NCI-H1105 (cell line): ENCODE measurements at regions not wholly inside any gene's neighbourhood (a gene's known extent, or its start where the extent isn't known, plus 50 kb on each side); places are given as distances from the start of the nearest gene placed in this dataset.

ENCODE experiments used
- DNase-seq: peaks from one replicate; lab custom pipeline; 2025; lab: John Stamatoyannopoulos, UW

DNA sequence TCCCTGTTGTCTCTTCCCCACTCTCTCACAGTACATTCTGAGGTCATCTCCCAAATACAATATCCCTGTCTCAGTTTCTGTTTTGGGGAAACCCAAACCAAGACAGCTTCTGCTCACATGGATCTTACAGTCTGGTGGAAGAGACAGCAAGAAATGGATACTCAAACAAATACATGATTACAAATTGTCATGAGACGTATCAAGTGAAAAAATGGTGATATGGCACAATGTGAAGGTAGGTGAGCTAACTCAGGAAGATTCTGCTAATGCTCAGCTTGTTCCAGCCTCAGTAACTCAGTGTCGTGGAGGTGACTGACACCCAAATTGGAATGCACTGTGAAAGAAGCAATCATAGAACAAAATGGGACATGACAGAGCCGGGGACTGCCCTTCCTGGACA, 68.3 kb downstream of the CHST1 start:
- DNase-seq: no peak

- no peak for DNase-seq
Observed at GRCh38 chr11:45596571-45596970, 68.9 kb downstream of the CHST1 start.

GRCh38 chr11:45593992-45594391, 71.4 kb downstream of the CHST1 start:
- DNase-seq: no peak

DNA sequence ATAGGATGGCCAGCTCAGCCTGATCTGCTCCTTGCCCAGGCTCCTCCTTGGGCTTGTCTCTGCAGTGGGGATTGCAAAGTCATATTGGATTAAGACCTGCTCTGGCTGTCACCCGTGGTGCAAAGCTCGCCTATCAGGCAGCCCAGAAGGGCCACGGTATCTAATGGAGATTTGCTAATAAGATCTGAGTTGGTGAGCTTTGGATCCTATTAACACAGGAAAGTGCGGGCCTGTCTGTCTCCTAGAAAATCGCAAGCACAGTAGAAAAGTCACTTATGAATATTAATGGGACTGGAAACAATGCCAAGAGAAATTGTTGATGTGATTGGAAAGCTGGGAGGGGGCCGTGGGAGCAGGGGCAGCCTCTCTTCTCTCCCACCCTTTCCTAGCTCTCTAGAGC, 72.8 kb downstream of the CHST1 start:
- no peak for DNase-seq

DNA sequence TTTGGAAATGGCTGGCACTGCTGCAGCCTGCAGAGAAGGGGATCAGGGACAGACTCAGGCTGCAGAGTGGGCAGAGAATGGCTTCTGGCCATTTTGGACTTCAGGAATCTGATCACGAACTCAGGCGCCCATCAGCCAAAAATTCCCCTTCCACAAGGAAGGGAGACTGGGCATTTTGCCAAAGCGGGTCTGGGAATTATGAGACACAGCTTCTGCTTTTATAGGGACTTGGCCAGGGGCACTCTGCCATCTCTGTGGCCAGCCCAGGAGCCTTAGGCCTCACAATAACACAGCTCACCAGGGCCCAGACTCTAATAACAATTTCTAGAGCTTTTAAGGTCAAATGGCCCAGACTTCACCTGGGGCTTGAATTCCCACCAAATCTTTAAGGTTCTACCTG, 74.7 kb downstream of the CHST1 start:
- DNase-seq: peak; percentile 23

DNA sequence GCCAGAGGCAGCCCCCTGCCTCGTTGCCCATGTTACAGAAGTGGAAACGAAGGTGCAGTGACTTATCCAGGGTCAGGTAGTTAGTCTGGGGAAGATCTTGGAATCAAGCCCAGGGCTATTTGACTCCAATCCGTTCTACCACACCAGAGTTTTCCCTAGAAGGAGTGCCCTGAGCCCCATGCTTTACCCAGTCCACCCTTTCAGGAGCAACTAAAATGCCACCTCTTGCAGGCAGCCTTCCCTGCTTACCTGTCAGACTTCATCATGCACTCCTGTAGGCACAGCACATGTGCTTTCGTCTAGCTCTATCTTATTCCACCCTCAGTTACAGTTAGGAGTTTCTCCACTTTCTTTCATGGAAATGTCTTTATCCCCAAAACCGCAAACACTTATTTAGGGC, 80.2 kb downstream of the CHST1 start:
- DNase-seq: no peak

DNA sequence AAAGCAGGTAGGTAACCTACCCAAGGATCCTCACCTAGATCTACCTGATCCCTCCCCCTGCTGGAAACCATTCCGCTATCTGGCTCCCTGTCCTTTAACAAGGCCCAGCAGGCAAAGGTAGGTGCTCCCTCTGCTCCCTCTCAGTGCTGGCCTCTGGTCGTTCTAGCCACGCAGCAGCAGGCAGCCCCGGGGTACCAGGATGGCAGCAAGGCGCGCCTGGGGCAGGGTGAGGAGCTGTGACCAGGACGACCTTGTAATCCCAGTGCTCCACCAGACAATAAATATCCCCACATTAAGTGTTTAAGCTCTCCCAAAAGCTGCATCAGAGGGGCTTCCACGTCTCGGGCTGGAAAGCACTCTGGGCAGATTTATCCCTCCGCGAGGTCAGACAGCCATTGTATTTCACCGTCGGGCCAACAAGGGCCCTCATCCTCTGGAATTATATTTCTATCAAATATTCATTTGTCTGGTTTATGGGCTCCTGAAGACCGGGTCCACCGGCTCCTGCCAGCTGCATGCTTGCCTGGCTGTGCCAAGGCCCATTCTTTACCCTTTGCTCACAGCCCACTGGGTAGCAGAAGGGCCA, 81.3 kb downstream of the CHST1 start:
- DNase-seq: no peak

- DNase-seq: no peak
Observed at GRCh38 chr11:45580399-45580798, 85.0 kb downstream of the CHST1 start.

GRCh38 chr11:45578316-45578715, 87.1 kb downstream of the CHST1 start:
- DNase-seq: no peak

- no peak for DNase-seq
Observed at GRCh38 chr11:45577752-45578151, 87.7 kb downstream of the CHST1 start.

DNA sequence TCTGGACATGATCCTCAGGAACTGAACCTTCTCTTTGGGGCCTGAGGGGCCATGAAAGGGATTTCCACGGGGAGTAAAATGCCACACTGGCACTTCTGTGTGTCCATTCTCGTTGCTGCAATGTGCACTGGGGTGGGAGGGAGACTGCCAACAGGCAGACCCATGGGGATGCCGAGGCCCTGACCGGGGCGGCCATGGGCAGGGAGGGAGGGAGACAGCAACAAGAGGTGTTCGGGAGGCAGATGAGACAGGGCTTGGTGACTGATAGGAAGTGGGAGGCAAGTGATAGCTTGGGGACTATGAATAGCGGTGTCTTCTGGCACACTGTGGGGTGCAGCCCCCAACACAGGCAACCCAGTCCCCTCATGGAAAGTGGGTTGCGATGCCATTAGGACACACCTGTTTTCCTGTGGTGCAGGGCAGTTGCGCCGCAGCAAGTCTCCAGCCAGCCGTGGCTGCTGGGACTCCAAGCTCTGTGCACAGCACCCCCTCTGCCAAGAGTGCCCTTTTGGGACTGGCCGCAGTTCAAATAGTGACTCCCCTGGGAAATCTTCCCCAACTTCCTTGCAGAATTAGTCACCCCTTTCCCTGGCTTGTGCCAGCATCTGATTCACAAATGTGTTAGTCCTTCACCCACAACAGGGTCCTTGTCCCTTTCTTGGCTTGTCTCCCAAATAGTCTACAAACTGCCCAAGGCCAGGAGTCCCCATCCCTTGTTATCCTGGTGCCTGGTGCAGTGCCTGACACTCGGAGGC, 88.8 kb downstream of the CHST1 start:
- DNase-seq: no peak

DNA sequence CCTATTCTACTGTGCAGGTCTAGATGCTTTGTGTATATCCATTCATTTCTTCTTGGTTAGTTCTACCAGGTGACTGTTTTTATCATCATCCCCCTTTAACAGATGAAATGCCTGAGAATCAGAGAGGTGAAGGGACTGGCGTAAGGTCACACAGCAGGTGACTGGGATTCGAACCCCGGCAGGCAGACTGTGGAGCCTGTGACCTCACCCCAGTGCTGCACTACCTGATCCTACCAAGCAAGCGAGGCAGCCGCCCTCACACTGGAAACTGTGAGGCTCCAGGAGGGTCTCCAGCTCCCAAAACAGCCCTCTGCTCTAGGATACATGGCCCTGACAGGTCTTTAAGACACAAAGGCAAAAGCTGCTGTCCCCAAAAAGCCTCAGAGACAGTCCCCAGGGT, 91.7 kb downstream of the CHST1 start:
- no peak for DNase-seq

DNA sequence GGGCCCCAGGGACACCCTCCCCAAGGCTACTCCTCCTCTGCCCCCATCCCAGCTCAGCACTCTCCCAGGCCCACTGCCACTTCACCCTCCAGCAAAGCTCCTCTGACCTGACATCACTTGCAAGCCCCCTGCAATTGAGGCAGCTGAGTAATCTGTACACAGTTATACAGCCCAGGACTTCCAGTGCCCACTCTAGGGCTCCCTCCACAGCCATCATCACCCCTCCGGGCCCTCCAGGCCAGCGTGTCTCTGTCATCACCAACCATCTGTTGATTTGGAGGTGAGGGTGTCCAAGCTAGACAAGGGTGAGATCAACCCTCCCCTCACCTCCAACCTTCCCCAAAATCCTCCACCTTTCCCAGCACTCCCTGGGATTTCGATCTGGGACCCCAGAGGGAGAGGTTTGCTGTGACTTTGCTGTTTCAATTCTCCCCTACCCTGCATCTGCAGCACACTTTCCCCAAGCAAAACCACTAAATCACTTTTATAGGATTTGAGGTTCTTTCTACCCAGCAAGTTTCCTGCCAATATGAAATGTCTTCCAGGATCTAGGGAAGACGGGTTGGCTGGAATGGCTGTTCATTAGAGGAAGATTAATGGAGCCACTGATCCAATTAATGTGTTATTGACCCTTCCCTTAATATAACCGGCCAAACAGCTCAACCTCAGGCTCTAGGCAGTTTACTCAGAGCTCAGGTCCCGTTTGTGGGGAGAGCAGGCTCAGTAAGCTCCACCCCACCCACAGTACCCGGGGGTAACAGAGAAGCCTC, 92.9 kb downstream of the CHST1 start:
- DNase-seq: no peak

DNA sequence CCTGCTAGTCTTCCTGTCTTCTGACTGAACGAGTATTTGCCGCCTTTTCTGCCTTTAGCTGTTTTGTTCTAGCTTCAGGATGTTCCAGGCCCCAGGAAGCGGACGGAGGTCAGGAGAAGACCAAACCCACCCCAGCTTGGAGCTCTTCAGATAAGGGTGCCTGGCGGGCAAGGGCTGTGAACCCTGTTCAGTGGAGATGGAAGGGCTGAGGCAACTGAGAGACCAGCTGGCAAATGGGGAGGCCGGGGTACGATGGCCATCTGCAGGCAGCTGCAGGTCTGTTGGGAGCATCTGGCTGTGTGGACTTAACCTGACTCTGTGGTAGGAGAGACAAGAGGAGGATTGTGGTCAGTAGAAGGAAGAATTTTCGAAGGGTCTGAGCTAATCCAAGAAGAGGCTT, 95.6 kb downstream of the CHST1 start:
- no peak for DNase-seq

GRCh38 chr11:45568049-45568448, 97.4 kb downstream of the CHST1 start:
- DNase-seq: no peak

DNA sequence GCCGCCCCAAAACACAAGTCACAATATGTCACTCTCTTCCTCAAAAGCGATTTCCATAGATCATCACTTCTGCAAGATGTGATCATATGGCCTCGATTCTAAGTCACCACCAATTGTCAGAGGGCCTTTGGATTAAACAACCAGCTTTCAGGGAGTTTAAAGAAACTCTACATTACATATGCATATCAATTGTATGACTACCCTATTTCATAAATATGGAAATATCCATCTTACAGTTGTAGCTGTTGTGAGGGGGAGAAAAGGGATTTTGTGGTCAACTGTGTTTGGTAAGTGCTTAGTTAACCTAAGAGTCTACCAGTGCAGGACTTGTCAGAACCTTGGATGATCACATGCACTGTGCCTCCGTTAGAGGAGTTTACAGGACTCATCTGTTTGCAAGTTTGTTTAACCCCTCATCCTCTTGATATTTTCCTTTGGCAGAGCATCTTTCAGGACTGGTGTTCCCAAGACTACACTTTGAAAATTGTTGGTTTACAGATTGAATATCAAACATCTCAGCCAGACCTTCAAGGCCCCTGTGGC, 99.9 kb downstream of the CHST1 start:
- no peak for DNase-seq

- no peak for DNase-seq
Observed at GRCh38 chr11:45563810-45564209, 101.6 kb downstream of the CHST1 start.

- no peak for DNase-seq
Observed at GRCh38 chr11:45563171-45563570, 102.3 kb downstream of the CHST1 start.

DNA sequence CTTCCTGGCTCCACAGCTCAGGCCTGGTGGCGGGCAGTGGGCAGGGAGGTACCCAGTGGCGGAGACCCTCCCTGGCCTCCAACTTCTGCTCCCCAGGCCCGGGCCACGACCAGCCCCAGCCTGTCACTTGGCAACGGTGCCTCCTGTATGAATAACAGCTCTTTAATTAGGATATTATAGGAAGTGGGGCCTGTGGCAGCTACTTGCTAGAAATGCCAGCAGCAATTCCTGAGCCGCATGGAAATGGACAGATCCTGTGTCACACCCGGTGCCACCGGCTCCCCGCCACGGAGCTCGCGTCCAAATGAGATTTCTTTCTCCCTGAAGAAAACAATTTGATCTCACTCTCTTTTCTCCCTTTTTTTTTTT, 104.5 kb downstream of the CHST1 start:
- DNase-seq: peak; percentile 42

GRCh38 chr11:45560155-45560912, 105.1 kb downstream of the CHST1 start:
- peak; percentile 42 for DNase-seq

DNA sequence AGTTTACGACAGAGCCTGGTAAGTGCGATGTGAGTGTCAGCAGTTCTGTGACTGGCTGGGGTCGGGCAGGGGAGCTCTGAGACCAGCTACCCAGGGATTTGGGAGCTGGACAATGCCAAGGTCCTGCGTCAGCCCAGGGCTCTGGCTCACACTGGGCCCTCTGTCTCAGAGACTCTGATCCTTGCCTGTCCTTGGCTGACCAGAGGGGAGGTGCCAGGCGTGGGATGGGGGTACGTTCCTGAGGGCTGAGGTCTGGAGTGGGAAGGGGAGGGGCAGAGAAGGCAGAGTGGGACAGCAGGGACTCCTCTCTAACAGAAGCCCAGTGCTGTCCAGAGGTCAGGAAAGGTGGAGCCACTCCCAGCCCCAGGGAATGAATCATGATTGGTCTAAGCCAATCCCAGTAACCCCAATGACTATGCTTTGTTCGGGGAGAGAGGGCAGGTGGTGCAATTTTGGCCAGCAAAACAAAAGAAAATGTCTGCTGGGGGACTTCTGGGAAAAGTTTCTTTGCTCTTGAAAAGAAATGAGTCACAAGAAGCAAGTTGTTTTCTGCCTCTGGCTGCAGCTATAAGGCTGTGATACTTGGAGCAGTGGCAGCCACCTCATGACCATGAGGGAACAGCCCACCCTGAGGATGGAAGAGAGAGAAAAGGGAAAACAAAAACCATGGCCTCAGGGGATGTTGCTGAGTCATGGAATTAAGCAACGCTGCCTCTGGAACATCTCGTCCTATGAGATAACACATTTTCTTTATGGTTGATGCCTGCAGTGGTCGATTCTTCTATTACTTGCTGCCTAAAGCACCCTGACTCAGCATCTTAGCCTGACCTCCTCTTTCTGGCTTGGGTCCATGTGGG, 108.3 kb downstream of the CHST1 start:
- no peak for DNase-seq
